ENCODE measurements at regions not wholly inside any gene's neighbourhood (a gene's known extent, or its start where the extent isn't known, plus 50 kb on each side); places are given as distances from the start of the nearest gene placed in this dataset.

GRCh38 chr2:34234823-34235222 is 635.7 kb upstream of the FAM98A start:
- no peak for TF ChIP-seq CTCF (IDR thresholded peaks at IDR 0.05; ENCODE audit: insufficient read depth, low read length, poor library complexity, severe bottlenecking)
- TF ChIP-seq EZH2phosphoT487 (conservative IDR thresholded peaks at IDR 0.05; ENCODE audit: low read length): no peak

Measured in SU-DHL-6 (cell line).